T-helper 2 cell (primary cell): ENCODE measurements at regions not wholly inside any gene's neighbourhood (a gene's known extent, or its start where the extent isn't known, plus 50 kb on each side); places are given as distances from the start of the nearest gene placed in this dataset.

Source experiments
- DNase-seq, 5 experiments: peaks; one replicate each; pipeline versions ENCODE4 v3.0.0 to v3.0.0-alpha.2; 2012 to 2022

GRCh38 chr2:51706220-51706619 lies 674.3 kb upstream of the NRXN1 start:
- DNase-seq: no peak

DNA sequence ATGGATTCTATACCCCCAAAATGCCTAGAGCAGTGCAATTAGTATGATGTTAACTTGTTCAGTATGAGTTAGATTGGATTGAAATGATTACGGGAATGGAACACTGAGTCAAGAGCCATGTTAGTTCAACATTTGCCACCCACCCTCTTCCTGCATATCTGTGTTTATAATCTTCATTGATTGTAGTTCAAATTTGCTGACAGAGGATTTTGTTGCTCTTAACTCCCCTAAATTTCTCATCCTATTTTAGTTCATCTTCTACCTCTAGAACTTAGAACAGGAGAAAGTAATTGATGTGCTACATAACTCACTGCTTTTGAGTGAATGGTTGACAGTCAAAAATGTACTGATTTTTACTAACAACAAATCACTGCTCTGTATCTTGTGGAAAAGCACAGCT lies 673.5 kb upstream of the NRXN1 start:
- DNase-seq: no peak

GRCh38 chr2:51698021-51698420 lies 666.1 kb upstream of the NRXN1 start:
- DNase-seq: no peak

- DNase-seq: no peak
Observed at GRCh38 chr2:51697095-51697494, 665.2 kb upstream of the NRXN1 start.

GRCh38 chr2:51695531-51695930 lies 663.6 kb upstream of the NRXN1 start:
- DNase-seq: no peak

DNA sequence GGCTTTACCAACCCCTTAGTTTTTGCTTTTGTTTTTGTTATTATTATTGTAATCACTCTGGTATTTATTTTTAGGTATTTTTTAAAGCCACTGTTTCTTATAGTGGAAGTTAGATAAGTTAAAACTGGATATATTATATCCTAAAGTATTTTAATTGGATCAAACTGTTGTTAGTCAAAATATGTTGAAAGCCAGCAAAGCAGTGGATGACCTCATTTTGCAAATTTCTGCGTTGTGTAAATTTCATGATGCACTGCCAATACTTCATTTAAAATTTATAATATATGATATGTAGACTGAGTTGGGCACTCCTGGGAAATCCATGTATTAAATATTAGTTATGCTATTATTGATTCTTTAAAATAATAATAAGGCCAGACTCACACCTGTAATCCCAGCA lies 661.7 kb upstream of the NRXN1 start:
- no peak for DNase-seq

DNA sequence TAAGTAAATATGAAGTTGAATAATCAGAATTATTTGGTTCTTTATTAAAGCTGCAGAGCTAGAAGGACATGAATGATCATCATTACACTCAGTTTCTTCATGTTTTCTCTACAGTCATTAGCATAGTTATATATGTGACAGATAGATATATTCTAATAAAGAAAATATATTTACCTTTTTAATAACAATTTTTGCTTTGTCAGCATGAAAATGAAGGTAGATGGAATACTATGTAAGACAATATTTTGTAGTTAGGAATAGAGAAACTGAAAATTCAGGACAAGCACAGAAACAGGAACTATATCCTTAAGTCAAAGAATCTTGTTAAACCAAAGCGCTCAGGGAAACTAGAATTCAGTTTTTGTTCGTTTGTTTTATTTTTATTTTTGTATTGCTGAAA lies 649.9 kb upstream of the NRXN1 start:
- no peak for DNase-seq

- DNase-seq: no peak
Observed at GRCh38 chr2:51673628-51674027, 641.7 kb upstream of the NRXN1 start.

GRCh38 chr2:51667679-51668078 lies 635.7 kb upstream of the NRXN1 start:
- no peak for DNase-seq

DNA sequence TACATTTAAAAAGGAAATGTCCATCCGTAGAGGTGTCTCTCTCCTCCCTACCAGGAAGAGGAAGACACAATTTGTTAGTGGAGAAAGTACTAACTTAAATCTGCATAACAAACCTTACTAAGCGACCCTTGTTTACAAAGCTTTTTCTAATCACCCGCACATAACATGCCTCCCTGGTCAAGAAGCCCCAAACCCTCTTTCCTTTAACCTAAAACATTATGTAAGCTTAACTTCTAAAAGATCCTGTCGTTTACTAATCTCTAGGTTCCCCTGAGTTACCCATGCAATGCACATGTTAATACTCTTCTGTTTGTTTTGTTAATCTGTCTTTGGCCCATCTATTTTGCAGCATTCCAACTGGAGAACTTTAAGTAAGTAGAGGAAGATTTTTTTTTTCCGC lies 630.3 kb upstream of the NRXN1 start:
- no peak for DNase-seq

- no peak for DNase-seq
Observed at GRCh38 chr2:51657849-51658248, 625.9 kb upstream of the NRXN1 start.

DNA sequence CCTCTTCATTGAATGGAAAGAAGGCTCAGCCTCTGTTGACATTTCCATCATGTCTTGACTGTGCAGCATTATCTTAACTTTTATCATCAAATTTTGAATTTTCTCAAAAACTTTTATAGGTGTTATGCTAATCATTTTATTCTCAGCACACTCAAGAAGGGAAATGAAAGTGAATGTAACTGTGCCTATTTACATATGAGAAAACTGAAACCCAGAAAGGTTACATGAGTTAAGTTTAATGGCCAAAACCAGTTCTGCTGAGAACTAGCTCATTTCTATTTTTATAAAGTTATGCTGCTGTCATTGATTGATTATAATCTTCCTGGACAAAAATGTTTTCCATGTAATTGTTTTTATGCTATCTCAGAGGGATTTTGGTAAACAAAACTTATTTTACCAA lies 618.8 kb upstream of the NRXN1 start:
- no peak for DNase-seq

DNA sequence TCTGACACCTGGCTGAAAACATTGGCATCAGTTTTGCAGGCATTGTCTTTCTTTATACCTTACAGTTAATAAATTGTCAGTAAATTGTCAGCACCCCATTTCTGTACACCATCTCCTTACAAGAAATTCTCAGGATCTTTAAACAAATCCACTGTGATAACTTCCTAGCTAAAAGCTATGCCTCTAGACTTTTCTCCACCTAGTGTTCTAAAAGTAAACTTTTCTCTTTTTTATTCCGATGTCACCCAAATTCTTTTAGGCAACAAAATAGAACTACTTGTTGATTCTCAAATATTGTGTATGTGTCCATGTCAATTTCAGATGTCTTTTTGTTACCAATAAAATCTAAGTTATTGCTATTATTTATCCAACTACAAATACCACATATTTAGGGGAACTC lies 617.4 kb upstream of the NRXN1 start:
- no peak for DNase-seq

DNA sequence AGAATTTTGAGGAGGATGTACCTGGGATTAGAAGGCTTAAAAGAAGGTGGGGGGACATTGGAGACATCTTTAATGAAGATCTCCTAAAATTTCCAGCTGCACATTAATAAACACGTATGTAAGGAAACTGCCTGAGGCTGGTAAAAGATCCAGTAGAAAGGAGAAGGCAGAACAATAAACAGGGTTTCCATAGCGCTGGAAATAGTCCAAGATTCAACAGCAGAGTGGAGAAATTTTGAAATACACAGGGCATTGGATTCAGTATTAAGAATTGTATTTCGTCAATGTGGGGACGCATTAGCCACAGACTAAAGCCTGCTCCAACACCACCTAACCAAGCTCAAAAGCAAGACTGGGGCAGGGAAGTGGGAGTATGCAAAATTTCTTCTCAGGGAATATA lies 606.9 kb upstream of the NRXN1 start:
- no peak for DNase-seq

DNA sequence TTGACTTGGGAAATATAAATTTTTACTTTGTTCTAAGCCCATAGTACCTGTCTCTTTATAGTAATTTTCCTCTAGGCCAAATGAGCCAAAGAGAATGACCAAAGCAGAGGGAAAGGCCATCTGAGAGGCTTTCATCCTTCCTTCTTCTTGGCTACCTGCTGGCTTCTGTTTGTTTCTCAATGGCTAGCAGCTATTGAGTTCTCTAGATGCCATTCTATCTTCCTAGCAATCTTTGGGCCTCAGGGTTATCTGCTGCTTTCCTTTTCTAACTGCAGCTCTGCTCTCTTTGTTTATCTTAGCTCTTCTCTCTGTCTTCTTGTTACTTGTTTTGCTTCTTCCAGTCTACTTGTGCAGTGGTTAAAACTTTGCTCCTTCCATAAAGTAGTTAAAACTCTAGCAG lies 601.1 kb upstream of the NRXN1 start:
- no peak for DNase-seq

DNA sequence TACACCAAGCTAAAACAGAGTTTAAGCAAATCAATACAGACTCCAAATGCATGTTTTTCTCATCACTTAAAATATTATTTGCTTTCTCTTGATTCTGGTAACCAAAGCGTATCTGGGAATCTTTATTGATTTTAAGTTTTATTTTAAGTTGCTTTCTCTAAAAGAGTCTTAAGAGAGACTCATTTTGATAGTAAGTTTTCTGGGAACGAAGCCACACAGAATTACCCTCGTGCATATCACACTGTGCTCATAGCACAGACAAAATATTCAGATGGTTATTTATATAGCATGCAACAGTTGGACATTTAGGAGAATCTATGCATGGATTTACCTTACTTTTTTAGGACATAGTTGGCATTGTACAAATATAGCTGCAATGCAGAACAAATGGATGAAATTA lies 597.5 kb upstream of the NRXN1 start:
- no peak for DNase-seq

DNA sequence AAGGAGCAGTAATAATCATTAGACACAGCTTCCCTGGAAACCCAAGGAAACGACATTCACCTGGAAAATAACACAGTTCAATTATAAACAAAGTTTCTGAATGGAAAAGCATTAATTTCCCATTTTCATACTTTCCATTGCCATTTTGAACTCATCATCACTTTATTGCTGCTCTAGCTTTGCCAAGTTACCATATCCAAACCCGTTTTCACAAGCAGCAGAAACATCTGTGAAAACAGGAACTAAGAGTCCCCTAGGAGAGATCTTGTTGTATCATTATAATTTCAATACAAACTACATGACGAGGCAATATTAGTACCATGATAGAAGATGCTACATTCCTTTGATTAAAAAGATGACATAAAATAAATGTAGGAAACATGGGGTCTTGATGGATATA lies 597.0 kb upstream of the NRXN1 start:
- no peak for DNase-seq

DNA sequence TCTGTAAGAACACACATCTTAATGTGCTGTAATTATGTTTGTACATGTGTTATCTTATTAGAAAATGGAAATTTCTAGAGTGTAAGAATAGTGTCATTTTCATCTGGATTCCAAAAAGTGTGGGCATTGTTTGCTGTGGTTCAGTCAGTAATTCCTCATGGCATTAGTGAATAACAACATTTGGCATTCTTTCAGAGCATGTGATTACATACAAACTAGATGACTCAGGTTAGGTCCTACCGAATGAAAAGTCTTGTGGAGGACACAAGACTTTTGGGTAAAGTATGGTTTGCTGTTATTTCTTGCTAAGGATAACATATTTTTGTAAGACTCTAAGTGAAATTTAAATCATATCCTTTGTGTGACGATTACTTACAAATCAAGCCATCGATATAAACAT lies 593.1 kb upstream of the NRXN1 start:
- no peak for DNase-seq

- DNase-seq: no peak
Observed at GRCh38 chr2:51620796-51621195, 588.9 kb upstream of the NRXN1 start.

DNA sequence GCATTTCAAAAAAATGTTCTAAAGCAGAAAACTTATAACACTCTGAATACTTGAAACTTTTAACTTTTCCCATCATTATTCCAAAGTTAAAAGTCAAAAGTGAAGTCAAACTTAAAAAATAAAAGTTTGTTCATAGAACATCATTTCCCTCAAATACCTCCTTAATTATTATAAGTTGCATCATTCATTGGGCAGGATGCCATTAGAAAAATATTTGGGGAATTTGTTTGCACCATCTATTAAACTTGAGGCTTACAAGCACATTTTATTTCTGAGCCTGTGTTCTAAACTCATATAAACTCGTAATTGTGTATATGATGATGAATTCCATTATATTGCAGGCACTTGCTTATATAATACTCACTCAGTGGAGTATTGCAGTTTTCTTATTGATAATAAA lies 588.0 kb upstream of the NRXN1 start:
- DNase-seq: no peak

- DNase-seq: no peak
Observed at GRCh38 chr2:51612387-51612786, 580.5 kb upstream of the NRXN1 start.

GRCh38 chr2:51601706-51602105 lies 569.8 kb upstream of the NRXN1 start:
- DNase-seq: no peak

GRCh38 chr2:51597086-51597485 lies 565.2 kb upstream of the NRXN1 start:
- no peak for DNase-seq

- DNase-seq: no peak
Observed at GRCh38 chr2:51595836-51596235, 563.9 kb upstream of the NRXN1 start.

- DNase-seq: no peak
Observed at GRCh38 chr2:51581636-51582267, 549.8 kb upstream of the NRXN1 start.

- DNase-seq: no peak
Observed at GRCh38 chr2:51579412-51579811, 547.5 kb upstream of the NRXN1 start.
